NCI-H2029 treated with DMSO at 0.1 percent for 48 hours (cell line): ENCODE measurements at regions not wholly inside any gene's neighbourhood (a gene's known extent, or its start where the extent isn't known, plus 50 kb on each side); places are given as distances from the start of the nearest gene placed in this dataset.

Source experiments
- DNase-seq: peaks from one replicate; lab custom pipeline; 2025; lab: John Stamatoyannopoulos, UW

DNA sequence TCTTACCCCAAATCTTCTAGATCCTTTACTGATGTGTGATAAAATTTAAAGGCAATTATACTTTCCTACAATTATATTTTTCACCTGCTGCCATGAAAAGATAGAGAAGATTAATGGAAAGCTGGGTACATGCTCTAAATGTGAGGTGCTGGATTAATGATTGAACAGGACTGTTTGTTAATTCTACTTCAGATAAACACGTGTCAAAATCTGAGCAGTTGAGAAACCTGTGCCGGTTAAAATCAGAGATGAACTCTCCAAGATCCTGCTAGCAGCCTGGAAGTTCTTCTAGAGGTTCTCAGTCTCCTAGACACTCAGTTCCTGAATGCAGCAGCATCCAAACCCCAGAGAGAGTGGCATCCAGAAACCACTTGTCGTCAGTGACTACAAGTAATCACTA is 69.2 kb downstream of the INHBA start:
- no peak for DNase-seq

DNA sequence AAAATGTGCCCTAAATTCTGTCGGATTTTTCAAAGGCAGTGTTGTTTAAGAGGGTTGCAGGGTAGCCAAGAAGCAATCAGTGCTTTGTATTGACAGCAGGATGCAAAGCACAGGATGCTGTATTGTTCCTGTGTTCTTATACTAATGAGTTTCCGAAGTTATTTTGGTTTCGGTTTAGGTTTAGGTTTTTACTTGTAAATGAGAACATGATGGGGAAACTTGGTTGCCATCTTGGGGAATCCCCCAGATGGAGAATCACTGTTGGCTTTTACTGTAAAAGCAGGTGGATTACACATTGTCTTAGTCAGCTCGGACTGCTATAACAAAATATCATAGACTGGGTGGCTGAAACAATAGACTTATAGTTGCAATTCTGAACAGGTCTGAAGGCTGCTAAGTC is 72.1 kb downstream of the INHBA start:
- DNase-seq, result no peak

DNA sequence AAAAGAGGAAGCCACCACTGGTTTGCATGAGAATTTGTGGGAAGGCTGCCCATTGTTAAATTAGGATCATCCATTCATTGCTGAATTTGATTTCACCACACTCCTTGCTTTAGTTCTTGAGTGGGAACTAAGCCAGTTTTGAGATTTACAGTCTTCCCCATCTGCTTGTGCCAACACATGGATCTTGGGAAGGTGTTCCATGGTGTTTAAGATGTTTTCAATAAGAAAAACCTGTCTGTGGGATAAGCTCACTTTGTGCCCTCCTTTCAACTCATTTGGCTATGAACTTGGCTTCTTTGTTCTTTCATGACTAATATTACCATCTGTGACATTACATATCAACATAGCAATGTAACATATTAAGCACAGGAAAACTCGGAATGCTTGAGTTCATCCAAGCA is 73.2 kb downstream of the INHBA start:
- DNase-seq, result no peak

DNA sequence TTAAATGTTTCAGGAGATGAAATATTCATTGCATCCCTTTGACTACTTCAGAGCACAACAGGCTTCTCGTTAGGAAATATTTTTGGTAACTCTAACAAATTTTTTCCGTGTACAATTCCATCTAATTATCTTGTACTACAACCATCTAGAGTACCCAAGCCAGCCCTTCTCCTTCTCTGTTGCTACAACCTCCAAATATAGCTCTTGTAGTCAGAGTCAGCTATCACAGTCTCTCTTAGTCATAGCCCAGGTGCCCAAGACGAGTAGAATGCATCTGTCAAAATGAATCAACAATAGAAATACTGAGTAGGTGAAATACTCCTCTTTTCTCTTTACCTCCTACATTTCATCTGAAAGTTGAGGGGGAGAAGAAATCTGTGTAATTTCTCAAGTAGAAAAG is 74.0 kb downstream of the INHBA start:
- no peak for DNase-seq

DNA sequence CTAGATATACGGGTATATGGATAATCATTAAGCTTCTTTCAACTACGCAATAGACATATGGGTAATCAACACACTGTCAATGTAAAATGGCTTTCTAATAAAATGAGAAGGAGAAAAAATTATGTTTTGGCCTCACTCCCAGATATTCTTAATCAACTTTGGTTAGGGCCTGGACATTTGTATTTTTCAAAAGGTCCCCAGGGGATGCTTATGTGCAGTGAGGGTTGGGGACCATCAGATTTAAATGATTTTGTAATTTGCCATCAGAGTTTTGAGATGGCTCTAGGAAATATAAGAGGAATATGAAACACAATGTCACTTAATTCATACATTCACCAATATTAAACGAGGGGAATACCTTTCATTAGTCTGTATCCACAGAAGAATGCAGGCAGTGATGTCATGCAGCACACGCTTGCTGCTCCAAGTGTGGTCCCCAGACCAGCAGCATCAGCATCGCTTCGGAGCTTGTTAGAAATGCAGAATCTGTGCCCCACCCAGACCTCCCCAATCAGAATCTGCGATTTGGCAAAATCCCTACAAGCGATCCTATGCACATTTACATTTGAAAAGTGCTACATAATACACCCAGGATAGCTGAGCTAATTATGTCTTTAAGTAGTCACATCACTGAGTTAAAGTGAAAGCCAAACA is 75.1 kb downstream of the INHBA start:
- no peak for DNase-seq

DNA sequence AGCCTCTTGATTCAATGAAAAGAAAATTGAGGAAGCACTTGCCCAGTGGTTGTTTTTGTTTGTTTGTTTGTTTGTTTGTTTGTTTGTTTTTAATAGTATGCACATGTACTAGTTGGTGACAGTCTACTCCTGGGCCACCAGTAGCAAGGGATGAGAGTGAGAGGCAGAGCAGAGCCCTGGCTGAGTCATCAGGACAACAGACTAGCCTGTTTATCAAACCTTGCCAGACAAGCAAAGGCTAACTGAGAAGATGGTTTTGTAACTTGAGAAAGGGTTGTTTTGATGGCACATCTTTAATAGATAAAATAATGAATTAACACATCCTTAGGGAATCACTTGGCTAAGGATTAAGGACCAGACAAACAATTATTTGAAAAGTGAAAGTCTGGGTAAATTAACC is 78.1 kb downstream of the INHBA start:
- no peak for DNase-seq

DNA sequence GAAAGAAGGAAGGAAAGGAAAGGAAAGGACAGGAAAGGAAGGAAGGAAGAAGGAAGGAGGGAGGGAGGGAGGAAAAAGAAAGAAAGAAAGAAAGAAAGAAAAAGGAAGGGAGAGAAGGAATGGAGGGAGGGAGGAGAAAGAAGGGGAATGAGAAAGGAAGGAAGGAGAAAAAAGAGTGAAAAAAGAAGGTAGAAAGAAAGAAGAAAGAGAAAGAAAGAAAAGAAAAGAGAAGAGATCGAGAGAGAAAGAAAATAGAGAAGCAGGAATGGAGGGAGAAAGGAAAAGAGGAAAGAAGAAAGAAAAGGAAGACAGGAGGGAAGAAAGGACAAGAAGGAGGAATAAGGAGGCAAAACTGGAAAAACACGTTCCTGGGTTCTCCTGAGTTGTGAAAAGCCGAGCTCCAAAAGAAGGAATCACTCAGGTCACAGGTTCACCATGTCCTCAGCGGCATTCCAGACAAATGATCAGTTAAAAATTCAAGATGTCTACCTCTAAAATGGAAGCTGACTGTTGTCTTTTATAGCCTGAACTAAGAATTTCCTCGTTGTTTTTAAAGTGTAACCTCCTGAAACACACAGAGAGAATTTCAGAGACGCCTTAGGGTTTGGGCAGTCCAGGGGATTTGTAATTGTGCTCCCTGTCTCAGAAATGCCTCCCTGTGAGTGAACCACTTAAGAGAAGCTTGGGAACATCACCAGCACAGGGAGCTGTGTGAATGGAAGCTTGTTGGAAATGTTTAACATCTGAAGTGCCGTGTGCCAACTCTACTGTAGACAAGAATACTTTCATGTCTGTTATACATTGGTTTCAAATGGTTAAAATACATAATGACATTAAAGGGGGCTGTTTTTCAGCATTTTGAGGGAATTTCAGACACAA is 80.7 kb downstream of the INHBA start:
- no peak for DNase-seq

DNA sequence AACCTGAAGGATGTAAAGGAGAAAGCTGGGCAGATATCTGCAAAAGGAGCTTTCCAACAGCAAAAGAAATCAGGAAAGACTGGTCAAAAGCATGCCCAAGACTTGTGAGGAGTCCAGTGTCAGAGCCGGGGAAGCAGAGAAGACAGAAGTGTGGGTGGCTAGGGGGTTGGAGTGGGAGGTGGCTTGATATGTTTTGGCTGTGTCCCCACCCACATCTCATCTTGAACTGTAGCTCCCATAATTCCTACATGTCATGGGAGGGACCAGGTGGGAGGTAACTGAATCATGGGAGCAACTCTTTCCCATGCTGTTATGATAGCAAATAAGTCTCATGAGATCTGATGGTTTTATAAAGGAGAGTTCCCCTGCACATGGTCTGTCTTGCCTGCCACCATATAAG is 84.9 kb downstream of the INHBA start:
- no peak for DNase-seq

DNA sequence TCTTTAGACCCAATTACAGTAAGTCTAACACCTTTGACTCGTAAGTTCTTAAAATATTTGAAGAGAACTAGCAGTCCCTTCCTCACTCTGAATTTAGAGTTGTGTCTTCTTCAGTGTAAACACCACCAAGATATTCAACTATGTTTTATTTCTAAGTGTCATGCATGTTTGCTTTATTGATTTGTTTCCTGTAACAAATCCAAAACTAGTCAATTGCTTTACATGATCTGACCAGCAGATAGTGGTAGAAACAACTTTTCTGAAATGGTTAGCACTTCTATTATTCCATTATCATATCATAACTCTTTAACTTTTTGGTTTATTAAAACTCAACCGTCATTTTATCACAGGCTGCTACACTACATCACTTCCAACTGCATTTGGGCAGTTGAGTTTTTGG is 90.1 kb downstream of the INHBA start:
- no peak for DNase-seq

DNA sequence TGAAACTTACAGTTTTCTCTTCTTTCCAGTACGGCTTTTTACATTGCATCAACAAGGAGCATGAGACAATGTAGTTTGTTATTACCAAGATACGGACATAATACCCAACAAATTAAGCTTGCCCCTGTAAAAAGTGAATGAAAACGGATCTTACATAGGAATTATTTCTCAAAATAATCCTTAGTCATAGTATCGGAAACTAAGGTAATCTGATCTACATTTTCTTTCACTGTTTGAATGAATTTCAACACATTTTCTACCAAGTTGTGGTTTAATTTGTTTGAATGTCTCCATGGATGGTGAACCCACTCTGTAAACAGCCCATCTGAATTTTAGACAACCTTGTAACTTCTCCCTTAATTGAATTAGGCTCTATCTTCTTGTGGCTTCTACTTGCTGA is 90.5 kb downstream of the INHBA start:
- no peak for DNase-seq

DNA sequence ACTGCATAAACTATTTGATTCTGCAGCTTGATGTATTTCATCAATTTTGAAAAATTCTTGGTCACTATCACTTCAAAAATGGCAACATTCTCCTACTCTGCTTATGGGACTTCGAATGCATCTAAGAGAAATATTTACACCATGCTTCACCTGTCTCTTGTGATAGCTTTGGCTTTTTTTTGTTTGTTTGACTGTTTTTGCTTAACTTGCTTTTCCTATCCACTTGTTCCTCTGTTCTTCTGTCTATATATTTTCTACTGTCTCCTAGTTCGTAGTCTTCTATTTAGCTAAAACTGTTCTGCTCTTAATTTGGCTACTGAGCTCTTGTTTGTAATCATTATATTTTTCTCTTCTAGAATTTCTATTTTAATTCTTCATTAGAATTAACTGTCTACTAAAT is 94.4 kb downstream of the INHBA start:
- DNase-seq, result no peak

DNA sequence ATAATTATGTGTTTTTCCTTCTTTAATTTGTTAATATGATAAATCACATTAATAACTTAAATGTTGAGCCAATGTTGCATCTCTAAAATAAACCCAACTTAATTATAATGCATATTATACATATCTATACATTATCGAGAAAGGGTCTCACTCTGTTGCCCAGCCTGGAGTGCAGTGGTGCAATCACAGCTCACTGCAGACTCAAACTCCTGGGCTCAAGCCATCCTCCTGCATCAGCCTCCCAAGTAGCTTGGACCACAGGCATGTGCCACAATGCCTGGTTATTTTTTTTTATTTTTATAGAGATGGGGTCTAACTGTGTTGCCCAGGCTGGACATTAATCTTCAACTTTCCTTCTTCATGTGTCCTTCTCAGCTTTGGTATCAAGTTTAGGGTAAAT is 98.9 kb downstream of the INHBA start:
- no peak for DNase-seq

DNA sequence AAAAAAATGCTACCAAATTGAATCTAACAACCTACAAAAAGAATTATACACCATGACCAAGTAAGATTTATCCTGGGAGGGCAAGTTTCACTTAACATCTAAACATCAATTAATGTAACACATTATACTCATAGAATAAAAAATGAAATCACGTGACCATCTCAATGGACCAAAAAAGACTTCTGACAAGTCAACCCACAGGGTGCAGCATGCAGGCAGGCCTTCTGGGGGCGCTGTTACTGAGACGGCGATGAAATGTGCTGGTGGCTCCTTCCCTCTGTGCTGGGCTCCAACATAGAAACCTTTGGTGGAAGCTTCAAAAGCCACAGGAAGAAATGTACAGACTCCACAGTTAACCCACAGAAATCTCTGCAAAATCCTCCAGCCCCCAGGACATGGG is 103.1 kb downstream of the INHBA start:
- no peak for DNase-seq

DNA sequence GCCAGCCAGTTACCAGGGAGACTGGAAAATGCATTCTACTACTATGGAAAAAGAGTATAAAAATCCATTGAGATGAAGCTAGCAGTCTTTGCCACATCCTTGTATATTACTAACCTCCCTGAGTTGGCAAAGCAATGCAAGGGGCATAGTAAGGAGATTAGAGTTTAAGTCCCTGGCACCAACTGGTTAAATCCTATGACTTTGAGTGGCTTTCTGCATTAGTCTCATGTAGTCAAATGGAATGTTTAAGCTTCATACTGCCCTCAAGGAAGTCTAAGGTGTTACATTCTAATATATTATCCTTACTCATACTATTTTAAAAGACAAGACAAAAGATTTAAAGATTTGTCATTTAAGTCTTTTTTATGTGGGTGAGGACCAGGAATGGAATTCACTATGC is 110.1 kb downstream of the INHBA start:
- DNase-seq, result no peak

DNA sequence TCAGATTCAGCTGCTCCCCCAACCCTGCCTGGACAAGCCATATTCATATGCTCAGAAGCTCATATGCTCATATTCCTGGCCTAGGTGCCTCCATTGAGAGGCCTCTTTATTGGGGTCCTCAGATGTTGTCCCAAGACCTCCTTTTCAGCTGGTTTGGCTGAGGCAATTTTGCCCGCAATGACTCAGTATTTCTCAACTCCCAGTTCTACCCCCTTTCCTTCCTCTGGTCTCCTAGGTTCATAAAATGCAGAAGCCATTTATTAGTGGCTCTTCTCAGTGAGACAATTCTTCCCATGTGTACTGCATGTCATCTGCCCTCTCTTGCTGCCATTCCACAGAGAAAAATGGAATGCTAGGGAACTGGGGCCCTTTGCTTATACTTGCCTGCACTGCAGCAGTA is 110.7 kb downstream of the INHBA start:
- no peak for DNase-seq

DNA sequence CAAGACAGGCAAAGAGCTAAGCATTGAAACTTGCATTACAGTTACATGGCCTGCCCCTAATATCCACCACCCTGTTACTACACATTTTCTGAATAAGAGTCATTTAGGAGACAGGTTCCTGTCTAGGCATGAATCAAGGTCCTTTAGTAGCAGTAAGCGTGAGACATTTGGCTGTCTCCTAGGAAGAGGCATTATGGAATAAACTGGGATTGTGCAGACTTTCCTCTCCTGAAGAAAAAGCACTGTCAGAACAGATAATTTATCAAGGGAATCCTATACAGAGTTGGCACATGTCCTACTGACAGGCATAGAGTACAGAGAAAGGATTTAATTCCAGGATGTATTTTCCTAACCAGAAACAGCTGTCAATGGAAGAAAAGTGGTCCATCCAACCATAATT is 111.9 kb downstream of the INHBA start:
- DNase-seq, result no peak

DNA sequence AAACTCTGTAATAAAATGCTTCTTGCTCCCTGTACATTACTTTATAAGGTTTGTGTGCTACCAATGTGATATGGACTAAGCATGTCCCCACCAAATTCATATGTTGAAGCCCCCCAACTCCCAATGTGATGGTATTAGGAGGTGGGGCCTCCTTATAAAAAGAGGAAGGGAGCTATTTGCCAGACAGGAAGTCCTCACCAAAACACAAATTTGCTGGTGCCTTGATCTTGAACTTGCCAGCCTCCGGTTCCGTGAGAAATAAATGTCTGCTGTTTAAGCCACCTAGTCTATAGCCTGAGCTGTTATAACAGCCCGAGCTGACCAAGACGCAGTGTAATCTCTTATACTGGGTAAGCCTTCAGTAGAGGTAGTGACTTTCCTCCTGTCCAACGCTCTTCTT is 114.5 kb downstream of the INHBA start:
- no peak for DNase-seq

DNA sequence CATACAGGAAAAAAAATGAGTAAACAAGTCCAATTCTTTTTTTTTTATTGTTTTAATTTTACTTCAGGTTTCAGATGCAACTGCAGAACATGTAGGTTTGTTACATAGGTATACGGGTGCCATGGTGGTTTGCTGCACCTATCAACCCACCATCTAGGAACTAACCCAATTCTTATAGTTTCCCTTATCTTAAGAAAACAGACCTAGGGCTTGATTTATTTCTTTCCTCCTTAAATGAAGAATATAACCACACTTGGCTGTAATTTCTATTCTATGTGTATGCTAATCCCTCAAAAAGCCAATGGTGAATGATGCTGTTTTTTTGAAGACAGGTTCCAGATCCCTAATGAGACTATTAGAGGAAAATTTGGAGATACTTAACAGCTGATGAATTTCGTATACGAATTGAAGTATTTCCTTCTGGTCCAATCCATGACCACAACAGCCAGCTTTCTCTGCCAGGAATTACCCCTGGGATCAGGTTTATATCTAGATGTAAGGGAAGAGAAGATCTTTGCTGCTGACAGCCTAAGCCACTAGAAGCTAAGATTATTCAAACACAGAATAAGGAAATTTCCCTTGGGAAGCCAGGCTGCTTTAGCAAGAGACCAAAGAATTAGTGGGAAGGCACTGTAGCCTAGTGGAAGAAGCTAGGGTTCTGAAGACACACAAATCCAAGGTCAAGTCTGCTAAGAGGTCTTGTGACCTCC is 115.8 kb downstream of the INHBA start:
- DNase-seq, result no peak

DNA sequence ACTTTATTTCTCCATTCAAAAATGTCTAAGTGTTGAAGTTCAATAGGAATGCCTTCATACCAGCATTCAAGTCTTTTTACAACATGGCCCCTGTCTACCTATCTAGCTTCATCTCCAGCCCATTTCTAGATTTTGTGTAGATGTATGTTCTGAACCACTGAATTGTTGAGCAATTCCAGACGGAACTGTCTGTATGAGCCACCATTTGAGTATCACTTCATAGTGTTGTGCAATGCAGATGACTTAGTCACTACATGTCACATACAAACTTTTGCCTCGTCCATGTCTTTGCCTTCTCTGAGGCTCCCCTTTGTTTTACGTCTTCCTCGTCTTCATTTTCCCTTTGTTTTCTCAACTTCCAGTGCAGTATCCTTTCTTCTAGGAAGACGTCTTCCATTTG is 118.1 kb downstream of the INHBA start:
- no peak for DNase-seq

DNA sequence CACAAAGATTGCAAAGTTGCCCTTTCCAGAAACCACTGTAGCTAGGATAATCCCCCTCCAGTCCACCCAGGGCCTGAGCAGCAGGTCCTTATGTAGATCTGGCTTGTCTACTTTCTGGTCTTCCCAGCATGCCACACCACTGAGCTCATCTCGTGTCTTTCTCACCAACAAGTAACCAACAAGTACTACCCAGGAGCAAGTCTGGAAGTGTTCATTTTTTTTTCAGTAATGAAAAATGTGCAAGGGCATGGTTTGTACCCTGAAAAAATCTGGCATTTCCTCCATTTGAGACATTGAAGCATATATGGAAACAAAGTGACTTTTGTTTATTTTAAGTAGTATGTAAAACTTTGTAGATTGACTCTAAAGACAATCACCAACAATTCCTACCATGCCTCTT is 120.8 kb downstream of the INHBA start:
- DNase-seq, result no peak

DNA sequence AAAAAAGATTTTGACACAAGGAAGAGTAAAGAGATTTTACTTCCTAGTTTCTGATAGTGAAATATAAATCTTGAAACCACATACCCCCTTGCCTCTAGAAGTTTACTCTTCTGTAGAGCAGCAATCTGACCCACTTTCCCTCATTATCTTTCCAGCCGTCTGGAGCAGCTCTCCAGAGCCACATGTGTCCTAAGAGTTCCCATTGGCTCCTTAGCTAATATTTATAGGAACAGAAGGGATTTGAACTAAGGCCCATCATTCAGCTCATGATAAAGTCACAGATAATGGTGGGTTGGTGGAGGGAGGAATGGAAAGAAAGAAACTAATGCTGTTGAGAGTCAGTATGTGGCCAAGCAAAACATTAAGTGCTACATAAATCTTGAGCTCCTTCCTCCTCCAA is 121.8 kb downstream of the INHBA start:
- DNase-seq, result no peak

DNA sequence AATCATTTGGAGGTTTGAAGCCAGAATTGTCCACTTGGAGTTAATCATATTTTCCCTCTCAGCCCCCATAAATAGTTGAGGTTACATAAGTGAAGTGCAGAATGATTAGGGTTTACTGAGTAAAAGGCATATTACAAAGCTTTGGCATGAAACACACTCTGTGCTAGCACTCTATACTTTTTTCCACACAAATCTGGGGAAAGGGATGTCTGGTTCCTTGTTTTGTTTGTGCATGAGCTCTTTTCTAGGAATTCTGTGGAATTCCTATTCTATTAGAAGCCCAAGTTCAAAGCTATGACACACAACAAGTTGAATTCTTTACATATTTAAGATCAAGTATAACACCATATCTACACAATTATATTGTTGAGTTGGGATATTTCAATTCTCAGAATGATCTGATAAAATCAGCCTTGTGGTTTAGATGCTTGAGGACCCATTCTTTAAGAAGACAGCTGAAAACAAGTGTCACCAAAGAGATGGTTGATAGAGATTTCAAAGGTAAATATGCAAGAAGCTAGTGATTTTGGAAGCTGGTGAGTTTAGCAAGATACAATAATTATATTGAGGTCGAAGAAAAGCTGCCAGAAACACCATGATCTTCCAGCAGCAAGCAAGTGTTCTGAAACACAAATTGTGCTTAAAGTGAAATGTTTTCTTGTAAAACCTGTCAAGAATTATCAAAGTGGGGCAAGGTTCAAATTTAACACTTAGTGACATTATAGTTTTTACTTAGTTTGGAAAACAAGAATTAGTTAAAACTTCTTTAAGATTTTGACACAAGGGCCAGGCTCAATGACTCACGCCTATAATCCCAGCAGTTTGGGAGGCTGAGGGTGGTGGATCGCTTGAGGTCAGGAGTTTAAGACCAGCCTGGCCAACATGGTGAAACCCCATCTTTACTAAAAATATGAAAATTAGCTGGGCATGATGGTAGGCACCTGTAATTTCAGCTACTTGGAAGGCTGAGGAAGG is 122.6 kb downstream of the INHBA start:
- no peak for DNase-seq
